ENCODE measurements at regions not wholly inside any gene's neighbourhood (a gene's known extent, or its start where the extent isn't known, plus 50 kb on each side); places are given as distances from the start of the nearest gene placed in this dataset.

DNA sequence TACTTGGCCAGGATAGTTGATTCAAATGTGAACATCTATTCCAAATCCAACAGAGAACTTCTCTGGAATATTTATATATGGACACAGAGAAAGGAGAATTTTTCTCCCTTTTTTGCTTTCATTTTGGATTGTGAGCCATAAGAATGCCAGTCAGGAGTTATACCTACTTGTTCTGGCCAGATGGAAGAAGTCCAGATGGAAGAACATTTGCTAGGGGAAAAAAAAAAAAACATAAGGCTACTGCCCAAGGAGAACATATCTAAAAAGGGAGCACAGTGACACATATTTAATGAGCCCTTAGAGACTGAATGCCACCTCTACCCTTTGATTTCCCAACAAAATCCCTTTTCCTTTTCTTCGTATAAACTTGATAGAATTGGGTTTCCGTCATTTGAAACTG lies 61.7 kb upstream of the PPP2R2B start:
- DNase-seq: no peak

DNA sequence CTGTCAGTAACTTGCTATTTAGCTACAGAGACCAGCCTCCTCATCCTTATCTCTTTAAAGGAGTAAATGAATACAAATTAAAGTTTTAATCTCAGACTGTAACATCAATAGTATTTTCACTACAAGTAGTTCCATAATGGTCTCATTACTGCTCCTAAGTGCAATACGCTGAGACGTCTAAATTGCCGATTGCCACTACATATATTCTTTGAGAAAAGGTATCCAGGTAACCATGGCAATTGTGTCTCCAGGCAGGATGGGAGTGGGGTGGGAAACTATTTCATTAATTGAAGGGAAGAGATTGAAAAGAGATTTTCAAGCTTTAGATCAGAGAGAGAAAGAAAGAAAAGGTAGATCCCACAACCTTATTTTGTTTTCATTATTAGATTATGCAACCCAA lies 65.5 kb upstream of the PPP2R2B start:
- DNase-seq: no peak

DNA sequence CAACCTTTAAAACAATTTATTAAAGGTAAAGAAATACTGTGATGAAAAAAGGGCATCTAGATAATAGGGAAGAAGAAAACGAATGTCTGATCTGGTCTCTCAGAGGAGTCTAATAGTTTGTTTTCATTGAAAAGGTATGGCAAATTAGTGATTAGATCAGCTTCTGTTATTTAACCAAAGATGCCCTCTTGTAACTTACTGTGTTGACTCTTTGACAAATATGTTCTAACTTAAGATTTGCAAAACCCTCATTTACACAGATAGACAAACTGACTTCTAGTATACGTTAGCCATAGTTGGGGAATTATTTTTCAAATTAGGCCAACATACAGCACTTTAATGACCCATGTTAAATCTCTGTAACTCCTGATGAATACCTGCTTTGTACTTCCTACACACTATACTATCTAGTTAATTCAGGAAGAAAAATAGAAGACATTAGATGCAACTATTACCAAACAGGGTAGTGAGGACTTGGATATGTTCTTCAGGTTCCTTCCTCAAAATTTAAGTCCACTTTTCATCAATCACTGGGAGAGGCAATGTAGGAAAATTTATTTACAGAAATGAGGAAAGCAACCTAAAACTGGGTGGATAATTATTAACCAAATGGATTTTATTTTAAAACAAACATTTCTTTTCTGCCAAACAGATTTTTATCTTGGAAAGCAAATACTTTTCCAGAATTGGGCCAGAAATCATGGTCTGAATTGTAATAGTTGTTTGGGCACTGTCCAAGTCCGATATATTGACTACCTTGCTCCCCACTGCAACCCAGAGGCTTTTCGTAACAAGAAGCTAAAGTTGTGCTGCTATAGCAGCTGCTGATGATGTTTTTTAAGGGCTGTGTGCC lies 66.4 kb upstream of the PPP2R2B start:
- no peak for DNase-seq

DNA sequence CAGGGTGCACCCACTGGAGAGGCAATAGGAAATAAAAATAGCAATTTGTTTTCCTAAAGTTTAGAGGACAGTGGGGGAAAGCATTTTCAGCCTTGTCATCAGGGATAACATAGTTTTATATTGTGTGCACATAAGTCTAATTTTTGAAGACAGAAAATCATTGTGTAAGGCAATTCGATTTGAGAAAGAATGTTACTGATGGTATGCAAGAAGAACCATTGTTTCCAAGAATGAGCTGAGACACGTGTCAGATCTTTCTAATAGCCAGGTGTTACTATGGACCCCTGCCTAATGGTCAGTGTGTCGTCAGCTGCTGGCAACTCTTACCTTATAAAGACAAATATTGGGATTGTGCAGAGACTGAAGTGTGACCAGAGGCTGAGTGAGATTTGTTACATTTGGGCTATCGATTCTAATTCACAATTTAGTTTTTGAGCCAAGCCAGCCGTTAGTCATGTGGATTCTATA lies 67.1 kb upstream of the PPP2R2B start:
- no peak for DNase-seq

DNA sequence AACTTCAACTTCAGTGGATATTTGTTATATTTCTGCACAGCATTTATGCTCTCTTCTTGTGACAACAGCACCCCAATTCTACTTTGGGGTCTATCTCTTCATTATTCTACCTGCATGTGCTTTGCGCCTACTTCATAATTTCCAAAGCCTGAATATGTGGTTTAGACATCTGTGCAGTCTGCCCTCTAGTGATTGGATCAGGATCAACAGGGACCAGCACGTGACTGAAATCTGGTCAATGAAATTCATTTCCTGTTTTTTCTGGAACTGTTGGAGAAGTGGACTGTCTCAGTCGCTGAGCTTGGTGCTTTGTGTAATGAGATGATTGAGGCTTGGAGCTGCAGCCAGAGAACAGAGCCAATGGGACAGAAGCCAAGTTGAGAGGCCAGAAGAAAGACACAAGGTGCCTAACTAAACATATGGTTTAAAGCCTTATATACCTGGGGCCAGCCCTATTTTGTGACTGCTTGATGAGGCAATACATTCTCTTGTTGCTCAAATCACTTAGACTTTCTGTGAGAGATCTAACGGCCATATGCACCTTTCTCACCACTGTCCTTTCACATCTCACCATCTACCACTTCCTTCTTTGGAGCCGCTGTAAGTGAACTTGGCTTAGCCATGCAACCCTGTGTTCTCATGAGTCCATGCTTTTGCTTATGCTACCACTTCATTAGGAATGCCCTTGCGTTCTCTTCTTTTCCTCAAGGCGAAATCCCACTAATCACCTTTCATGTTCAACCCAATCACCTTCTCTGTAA lies 68.8 kb upstream of the PPP2R2B start:
- DNase-seq: no peak

DNA sequence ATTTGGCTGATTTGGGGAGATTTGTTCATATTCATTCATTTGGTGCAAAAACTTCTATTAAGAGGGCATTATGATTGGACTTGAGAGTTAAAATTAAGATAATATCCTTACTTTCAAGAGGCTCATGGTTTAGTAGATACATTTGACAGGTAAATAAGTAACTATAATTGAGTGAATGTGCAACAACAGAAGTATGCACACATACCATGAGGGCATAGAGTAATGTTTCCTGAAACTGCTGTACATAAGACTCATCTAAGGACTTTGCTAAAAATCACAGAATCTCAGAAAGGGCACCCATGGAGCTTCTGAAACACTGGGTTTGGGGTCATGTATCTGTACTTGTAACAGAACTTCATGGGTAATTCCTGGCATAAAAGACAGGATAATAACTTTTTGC lies 70.1 kb upstream of the PPP2R2B start:
- DNase-seq: no peak

DNA sequence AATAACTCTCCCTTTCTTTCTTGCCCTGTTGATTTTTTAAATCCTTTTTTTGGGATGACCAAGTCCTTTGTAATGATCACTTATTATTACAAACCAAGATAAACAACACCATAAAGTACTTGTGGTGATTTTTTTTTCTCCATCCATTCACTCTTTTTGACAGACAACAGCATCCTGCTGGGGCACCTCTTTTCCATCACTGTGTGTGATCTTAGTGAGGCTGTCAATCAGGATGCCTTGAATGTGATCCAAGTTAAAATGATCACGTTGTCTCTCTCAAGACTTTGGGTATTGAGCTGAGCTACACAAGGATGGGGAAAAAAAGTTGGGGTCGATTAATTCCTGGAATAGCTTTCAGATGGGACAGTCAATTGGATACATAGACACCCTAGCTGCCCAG lies 73.6 kb upstream of the PPP2R2B start:
- no peak for DNase-seq

DNA sequence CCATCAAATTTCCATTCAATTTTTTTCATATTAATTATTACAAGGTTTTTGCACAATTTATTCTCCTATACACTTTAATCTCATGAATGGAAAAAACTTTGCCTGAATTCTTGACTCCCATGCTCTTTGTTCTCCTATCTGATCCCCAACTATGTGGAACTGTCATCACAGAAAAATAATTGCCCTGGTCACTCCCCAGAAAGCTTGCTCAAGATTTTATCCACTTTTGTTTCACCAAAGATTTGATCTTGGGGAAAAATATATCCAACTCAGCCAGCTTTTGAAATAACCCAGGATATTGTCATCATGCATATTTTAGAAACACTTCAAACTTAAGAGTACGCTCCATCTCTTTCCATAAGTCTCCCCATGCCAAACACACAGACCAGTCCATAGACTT lies 77.7 kb upstream of the PPP2R2B start:
- DNase-seq: no peak

DNA sequence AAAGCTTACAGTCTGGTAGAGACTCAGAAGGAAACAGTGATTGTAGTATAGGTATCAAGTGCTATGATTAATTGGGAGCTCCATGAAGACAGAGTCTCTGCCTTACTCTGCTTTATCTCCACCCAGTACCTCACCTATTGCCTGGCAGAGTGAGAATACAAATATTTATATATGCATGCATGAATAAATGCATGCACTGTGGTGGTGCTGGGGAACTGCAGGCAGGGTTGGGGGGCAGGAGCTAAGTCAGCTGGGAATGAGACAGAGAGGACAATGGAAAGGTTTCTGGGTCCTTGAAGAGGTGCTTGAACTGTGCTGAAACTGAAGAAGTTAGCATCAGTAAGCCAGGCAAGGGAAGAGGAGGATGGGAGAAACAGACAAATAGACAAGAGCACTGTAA lies 80.8 kb upstream of the PPP2R2B start:
- no peak for DNase-seq

DNA sequence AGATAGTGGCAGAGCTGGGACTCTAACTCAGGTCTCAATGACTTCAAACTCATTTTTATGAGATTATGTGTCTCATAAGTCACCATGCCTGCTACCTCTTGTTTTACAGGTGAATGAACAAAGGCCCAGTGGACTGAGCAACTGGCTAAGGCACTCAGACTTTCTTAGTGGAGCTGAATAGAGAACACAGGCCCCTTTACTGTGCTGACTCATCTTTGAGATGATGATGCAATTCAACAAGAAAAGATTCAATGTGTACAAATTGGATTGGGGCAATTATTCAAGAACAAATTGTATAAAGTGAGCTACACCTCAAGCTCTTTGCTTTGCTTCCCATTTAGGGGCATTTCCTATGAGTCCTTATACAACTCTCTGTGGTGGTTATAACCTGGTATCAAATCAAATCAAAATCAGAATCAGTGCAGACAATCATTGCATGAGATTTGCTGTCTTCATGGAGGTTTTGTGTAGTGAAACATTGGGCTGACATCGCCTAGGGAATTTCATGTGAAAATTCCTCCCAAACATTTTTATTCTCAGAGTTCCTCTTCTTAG lies 84.3 kb upstream of the PPP2R2B start:
- DNase-seq: no peak

DNA sequence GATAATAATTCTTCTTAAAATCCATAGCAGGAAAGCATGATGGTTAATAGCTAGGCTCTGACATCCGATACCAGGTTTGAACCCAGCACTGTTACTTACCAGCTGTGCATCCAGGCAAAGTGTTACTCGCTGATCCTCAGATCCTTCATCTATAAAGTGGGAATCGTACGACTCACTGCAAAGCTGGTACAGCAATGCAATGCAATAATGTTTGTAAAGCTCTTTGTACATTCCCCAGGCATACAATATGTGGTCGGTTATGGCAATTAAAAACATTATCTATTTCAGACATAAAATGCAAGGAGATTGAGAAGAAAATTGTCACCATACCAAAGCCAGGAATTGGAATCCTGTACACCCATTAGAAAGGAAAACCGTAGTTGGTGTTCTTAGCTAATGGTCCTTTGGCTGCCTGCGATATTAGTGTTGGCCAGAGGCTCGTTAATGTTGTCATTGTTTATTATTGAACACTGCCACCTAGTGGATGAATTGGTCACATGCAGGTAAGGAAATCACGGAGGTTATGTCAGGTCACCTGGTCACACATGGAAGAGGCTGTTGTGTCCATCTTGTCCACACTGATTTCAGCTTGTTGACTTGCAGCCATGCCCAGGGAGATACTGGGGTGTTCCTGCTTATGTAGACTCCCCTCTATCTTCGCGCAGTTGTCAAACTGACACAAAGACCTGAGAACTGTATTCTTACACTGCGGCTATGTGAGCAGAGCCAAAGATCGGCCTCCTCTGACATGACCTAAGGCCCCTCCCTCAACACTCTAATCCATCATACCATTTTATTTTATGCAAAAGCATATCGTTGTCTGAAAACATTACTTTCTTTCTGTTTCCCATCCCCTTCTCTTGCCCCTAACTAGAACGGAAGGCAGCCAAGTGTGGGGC lies 87.5 kb upstream of the PPP2R2B start:
- DNase-seq: peak; percentile 37

DNA sequence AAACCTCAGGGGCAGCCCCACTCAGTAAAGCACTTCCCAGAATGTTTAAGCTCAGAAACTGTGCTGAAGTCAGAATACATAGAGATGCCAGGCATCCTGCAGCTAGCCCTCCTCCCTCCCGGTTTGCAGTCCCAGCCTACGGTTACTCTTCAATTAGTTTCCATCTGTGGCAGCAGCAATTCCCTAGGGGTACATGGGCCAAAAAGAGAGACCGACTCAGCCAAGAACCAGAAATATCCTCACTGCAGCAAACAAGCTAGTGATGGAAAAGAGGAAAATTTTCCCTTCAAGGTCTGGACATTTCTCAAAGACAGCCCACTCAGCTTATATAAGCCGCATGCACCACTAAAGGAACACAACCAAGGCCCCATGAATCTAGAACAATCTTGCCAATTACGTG lies 89.1 kb upstream of the PPP2R2B start:
- no peak for DNase-seq

DNA sequence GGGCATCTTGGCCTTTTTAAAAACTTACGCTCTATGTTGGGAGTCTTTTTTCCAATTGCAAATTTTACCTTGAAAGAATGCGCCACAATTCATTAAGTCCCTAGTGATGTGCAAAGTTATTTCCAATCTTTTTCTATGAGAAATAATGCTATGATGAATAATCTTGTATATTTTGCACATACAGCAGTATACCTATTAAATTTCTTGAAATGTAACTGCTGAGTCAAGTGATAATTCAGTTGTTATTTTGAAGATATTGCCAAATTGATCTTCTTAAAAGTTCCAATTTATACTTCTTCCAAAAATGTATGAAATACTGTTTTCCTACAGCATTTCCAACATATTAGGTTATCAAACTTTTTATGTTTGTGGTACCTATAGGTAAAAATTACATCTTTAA lies 92.8 kb upstream of the PPP2R2B start:
- DNase-seq: no peak

DNA sequence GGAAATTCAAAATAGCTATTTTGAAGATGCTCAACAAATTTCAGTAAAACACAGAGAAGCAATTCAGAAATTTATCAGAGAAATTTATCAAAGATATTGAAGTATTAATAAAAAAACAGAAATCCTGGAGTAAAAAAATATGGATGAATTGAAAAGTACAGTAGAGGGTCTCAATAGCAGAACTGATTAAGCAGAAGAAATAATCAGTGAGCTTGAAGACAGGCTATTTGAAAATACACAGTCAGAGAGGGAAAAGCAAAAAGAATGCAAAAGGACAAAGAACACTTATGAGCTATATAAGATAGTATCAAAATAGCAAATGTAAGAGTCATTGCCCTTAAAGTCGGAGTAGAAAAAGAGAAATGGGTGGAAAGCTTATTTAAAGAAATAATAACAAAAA lies 107.9 kb upstream of the PPP2R2B start:
- no peak for DNase-seq

DNA sequence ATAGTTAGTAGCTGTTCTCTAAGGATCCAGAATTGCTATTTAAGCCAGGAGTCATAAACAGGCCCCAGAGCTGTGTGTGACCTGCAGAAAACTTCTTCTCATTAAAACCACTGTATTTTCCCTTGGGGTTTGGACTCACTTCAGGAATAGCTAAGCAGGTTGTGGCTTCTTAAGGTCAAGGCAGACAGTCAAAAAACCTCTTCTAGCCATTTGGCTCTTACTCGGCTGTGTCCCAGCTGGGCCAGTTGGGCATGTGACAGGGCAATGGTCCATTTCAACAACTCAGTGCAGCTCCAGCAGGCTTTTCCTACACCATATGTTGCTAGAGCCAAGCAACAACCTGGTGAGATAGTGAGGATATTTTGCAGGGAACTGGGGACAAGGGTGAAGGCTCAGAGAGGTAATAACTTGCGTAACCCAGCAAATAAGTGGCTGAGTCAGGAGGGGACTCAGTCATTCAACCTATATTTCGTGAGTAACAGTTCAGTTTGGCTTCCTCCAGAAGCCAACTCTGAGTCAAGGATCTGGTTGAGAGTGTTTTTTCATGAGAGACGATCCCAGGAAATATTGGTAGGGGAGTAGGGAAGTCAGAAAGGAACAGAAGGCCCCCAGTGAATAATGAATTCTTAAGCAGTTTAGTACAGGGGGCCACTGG lies 115.4 kb upstream of the PPP2R2B start:
- no peak for DNase-seq

DNA sequence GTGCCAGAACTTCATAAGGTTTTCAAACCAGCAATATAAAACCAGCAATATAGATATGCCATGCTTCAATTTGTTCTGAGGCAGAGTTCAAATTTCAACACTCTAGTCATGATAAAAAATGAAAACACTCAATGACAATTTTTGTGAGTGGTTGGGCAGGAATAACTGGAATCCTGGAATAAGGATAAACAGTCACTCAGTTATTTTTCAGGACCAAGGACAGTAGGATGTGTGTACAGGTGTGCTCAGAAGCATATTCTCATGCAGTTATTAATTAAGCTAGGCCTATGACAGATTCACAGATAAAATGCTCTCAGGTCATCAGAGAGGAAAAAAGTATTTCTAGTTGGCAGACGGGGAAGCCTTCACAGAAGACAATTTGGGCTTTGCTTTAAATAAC lies 117.3 kb upstream of the PPP2R2B start:
- DNase-seq: no peak

DNA sequence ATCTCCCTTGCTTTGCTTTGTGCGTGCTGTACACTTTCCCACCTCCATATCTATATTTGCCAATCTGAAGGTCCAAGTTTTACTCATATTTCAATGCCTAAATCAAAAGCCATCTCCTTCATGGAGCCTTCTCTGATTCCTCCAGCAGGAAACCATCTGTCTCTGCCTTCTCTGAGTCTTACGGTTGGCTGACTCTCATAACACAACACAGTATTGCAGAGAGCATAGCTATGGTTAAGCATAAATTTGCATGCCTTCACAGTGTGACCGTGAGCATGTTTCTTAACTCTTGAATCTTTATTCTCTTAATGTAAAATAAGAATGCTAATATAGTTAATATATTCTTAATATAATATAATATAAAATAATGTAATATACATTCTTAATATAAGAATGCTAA lies 136.8 kb upstream of the PPP2R2B start:
- DNase-seq: no peak

DNA sequence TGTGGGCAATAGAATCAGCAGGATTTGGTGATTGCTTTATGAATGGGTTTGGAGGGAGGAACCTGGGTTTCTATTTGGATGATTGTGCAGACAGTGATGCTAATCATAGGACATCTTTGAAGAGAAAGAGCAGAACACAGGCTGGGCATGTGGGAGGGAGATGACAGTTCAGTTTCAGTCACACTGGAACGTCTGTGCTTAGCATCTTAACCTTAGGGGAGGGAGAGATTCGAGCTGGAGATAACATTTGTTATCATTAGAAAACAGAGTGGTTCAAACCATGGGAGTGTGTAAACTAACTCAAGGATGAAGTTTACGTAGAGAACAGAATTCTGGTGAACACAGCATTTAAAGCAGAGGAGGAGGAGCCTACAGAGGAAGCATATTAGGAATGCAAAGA lies 138.6 kb upstream of the PPP2R2B start:
- no peak for DNase-seq

DNA sequence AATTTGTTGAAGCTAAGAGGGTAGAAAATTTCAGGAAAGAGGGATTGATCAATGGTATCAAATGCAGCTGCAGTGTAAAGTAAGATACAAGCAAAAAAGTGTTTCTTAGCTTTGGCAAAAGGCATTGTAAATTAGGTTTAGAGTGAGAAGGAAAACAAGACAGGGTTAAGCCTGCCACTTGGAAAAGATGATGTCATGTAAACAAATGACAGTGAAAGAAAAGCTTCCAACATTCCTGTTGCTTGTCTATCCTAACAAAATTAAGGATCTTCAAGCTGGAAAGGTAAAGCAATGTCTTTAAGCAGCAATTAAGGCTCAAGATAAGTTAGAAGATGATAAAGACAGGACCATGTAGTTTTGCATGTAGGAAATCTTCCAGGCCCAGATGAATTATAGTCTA lies 139.1 kb upstream of the PPP2R2B start:
- no peak for DNase-seq

DNA sequence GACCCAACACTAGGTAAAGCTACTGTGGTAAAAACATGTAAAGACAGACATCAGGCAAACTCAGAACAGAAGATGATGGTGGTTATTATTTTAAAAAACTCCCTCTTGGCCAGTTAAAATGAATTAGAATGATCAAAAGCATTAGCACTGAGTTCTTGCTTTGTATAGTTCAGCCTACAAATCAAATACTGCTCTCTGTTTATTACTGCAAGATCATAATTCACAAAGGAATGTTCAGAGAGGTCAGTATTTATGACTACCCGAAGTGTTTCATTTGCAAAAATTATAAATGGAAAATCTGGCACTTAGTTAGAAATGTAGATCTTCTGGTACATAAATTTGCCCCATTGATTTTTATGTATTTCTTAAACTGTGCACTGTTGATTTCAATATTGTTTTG lies 140.3 kb upstream of the PPP2R2B start:
- DNase-seq: no peak

DNA sequence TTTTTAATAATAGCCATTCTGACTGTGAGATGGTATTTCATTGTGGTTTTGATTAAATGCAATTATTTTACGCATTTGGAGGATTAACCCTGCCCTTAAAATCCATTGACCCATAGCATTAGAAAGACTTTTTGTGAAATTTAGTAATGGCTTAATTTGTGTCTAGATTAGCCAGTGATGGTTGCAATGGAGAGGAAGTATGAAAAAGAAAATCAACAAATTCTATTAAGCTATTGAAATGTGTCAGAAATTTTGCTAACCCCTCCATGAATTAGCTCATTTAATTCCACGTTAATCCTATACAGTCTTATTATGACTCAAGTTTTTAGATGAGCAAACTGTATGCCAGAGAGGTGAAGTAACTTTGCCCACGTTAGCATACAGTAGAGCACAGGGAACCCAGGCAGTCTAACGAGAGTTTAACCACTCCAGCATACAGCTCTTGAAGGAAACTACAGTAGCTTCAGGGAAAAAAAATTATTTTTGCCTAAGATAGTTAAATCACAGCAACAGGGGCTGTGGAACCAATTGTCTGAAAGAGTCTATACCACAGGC lies 158.2 kb upstream of the PPP2R2B start:
- no peak for DNase-seq

Measured in NCI-H2171 (cell line).